ENCODE measurements at regions not wholly inside any gene's neighbourhood (a gene's known extent, or its start where the extent isn't known, plus 50 kb on each side); places are given as distances from the start of the nearest gene placed in this dataset.

GRCh38 chr6:1043458-1043836 lies 268.5 kb upstream of the FOXQ1 start:
- DNase-seq (ENCODE audit: low read depth, low spot score): no peak
- in situ Hi-C loops (cut with HindIII; ENCODE audit: low pct_unique_long_range_greater_than_20kb, low sequenced_read_pairs): no loop called here

DNA sequence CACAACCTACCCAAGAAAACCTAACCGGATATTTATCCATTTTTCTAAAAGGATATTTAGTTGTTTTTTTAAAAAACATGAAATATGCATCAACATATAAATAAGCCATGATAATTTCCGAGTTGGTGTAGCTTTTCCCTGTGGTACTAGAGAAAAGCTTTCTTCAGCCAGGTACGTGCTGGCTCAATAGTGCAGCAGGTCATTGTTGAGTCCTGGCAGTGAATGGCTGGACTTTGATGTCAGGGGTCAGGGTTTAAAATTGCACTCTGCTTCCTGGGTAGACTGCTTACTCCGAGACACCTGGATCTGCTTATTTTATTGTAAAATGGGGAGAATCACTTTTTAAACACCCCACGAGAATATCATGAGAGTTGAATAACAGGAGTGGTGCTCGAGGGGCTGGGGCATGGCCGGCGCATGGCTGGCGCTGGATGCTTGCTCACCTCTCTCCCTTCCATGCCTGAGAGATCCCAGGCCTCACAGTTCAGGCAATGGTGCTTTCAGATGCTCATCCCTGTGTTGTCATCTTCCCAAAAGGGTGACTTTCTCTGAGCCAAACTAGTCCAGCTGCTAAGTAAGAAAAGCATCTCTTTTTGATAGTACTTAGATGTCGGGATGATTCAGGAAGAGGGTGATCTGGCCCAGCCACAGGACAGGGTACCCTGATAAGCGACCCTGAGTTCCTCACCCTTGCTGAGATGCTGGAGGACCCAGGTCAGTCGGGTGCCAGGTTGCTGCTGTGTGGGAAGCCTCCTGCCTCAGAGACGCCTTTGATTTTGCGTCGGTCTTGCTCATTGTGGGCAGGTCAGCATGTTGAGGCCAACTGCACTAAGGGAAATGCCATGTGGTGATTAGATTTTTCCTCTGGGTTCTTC lies 269.1 kb upstream of the FOXQ1 start:
- no peak for DNase-seq (ENCODE audit: low read depth, low spot score)
- in situ Hi-C loops (cut with HindIII; ENCODE audit: low pct_unique_long_range_greater_than_20kb, low sequenced_read_pairs): no loop called here

DNA sequence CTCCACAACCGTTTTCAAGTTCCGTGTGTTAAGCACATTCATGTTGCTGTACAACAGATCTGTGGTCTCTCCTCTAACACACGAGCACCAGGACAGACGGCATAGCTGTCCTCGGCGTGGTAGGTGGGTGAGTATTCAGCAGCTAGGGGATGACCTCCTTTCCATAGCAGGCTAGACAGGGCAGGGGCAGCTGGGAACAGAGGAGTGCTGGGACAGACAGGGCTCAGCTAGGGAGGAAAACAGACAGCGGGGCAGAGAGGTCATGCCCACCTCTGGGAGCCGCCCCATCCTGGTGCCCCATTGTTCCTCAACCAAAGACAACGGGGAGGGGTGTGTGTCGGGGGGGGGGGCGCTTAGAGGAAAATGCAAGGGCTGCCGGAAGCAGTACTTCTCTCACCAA lies 271.5 kb upstream of the FOXQ1 start:
- DNase-seq (ENCODE audit: low read depth, low spot score): no peak
- in situ Hi-C loops (cut with HindIII; ENCODE audit: low pct_unique_long_range_greater_than_20kb, low sequenced_read_pairs): no loop called here

GRCh38 chr6:1039746-1040145 lies 272.2 kb upstream of the FOXQ1 start:
- no peak for DNase-seq (ENCODE audit: low read depth, low spot score)
- in situ Hi-C loops (cut with HindIII; ENCODE audit: low pct_unique_long_range_greater_than_20kb, low sequenced_read_pairs): no loop called here

DNA sequence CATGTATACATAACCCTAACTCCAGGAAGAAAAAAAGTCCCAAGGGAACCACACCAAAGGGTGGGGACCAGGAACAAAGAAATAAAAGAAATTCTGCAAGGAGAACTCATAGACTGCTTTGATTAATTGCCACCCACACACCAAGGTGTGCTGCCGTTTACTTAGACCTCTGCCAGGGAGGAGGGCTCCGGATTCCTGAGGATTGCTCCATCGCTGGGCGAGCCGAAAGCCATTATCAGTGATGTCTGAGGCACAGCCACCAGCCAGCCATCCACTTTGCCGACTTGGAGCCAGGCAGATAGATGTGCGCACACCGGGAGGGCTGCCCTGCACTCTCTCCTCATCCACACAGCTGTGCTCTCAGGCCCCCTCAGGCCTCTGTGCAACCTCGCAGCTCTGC lies 272.7 kb upstream of the FOXQ1 start:
- no peak for DNase-seq (ENCODE audit: low read depth, low spot score)
- in situ Hi-C loops (cut with HindIII; ENCODE audit: low pct_unique_long_range_greater_than_20kb, low sequenced_read_pairs): no loop called here

DNA sequence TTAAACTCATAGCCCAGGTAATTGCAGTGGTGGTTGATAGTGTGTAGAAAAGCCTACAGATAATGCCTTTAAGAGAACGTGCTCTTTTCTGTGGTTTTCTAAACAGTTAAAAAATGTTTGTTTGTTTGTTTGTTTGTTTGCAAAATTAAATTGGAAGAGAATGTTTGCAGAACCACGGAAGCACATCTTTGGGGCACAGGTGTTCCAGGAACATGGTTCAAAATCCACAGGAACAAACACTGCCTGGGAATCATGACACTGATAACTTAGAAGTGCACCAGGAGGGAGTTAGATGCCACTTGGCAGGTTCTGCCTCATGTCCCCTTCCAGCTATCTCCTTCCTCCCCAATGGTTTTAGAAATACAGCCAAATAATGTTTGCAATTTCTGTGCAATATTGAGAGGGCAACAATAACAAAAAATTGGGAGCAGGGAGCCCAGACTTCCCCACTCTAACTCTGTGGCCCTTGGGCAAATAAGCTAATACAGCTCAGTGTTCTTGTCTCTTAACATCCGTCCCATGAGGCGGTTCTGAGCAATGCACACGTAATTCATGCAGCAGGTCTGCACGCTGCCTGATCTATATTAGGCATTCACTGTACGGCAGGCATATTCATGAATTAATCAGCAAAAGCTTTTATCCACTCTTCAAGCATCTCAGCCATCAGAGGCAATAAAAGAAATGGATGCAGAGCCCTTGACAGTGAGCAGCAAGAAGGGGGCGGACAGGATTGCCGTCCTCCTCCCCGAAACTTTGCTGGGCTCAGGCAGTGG lies 274.3 kb upstream of the FOXQ1 start:
- DNase-seq (ENCODE audit: low read depth, low spot score): no peak
- in situ Hi-C loops (cut with HindIII; ENCODE audit: low pct_unique_long_range_greater_than_20kb, low sequenced_read_pairs): no loop called here

- DNase-seq (ENCODE audit: low read depth, low spot score): no peak
- in situ Hi-C loops (cut with HindIII; ENCODE audit: low pct_unique_long_range_greater_than_20kb, low sequenced_read_pairs): no loop called here
These were observed 276.5 kb upstream of the FOXQ1 start for GRCh38 chr6:1035401-1035800.

- no peak for DNase-seq (ENCODE audit: low read depth, low spot score)
- in situ Hi-C loops (cut with HindIII; ENCODE audit: low pct_unique_long_range_greater_than_20kb, low sequenced_read_pairs): no loop called here
These were observed 280.2 kb upstream of the FOXQ1 start for GRCh38 chr6:1031720-1032119.

- in situ Hi-C loops (cut with HindIII; ENCODE audit: low pct_unique_long_range_greater_than_20kb, low sequenced_read_pairs): no loop called here
- DNase-seq (ENCODE audit: low read depth, low spot score): no peak
These were observed 282.8 kb upstream of the FOXQ1 start for GRCh38 chr6:1029141-1029540.

DNA sequence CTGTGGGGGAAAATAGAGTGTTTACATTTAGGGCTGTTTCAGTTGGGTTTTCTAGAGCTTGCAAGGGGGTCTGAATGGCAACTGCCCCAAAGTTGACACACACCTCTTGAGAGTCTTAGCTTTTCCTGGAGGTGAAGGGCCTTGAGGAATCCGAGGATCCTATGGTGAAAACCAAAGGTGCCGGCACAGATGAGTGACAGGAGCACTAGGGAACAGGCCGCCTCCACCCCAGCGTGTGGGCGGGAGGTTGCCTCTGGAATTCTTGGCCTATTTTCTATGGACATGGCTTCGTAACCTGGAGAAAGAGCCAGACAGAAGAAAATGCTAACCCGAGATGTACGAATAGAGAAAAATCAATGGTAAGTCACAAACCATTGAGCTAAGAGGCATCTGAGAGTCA lies 283.2 kb upstream of the FOXQ1 start:
- DNase-seq (ENCODE audit: low read depth, low spot score): no peak
- in situ Hi-C loops (cut with HindIII; ENCODE audit: low pct_unique_long_range_greater_than_20kb, low sequenced_read_pairs): no loop called here

- in situ Hi-C loops (cut with HindIII; ENCODE audit: low pct_unique_long_range_greater_than_20kb, low sequenced_read_pairs): no loop called here
- DNase-seq (ENCODE audit: low read depth, low spot score): no peak
These were observed 283.9 kb upstream of the FOXQ1 start for GRCh38 chr6:1027795-1028569.

DNA sequence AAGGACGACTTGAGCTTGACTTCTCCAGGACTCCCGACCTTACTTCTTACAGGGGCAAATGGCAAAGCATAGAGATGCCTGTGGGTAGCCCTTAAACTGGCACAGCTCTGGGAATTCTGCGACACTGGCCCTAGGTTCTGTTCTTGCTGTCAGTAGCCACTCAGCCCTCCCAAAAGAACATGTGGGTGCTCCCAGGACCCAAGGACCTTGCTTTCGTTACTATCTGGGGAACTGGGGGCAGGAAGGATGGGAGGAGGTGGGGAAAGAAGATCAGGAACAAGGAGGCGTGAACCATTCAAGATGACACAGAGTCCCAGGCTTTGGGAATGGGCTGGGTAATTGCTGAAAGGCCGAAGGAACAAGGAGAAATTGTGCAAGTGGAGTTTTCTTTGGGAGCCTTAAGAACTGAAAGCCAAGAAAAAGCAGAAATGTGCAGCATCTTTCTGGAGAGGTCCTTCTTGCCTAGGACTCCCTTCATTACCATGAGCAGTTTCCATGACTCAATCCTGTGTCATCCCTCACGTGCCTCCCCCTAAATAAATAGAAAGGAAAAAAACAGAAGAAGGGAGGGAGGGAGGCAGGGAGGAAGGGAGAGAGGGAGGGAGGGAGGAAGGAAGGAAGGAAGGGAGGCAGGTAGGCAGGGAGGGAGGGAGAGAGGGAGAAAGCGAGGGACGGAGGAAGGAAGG lies 284.6 kb upstream of the FOXQ1 start:
- in situ Hi-C loops (cut with HindIII; ENCODE audit: low pct_unique_long_range_greater_than_20kb, low sequenced_read_pairs): no loop called here
- no peak for DNase-seq (ENCODE audit: low read depth, low spot score)

DNA sequence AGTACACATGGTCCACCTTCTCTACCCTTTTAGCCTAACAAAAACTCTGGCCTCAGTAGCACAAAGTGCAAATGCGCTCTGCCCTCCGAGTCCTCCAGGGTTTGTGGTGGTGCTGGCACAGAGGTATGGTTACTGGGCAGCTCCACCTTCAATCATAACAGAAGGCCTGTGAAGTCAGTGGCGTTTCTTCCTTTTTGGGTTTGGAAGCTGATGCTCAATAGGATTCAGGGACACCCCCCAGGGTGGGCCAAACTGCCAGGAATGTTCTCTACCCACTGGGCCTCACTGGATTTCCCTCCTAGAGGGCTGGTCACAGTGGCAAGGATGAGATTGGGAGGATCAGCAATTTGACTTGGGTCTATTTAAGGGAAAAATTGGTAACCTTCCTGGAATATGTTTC lies 286.1 kb upstream of the FOXQ1 start:
- in situ Hi-C loops (cut with HindIII; ENCODE audit: low pct_unique_long_range_greater_than_20kb, low sequenced_read_pairs): no loop called here
- no peak for DNase-seq (ENCODE audit: low read depth, low spot score)

- no peak for DNase-seq (ENCODE audit: low read depth, low spot score)
- in situ Hi-C loops (cut with HindIII; ENCODE audit: low pct_unique_long_range_greater_than_20kb, low sequenced_read_pairs): no loop called here
These were observed 287.3 kb upstream of the FOXQ1 start for GRCh38 chr6:1024587-1024986.

GRCh38 chr6:1024161-1024560 lies 287.7 kb upstream of the FOXQ1 start:
- in situ Hi-C loops (cut with HindIII; ENCODE audit: low pct_unique_long_range_greater_than_20kb, low sequenced_read_pairs): no loop called here
- no peak for DNase-seq (ENCODE audit: low read depth, low spot score)

DNA sequence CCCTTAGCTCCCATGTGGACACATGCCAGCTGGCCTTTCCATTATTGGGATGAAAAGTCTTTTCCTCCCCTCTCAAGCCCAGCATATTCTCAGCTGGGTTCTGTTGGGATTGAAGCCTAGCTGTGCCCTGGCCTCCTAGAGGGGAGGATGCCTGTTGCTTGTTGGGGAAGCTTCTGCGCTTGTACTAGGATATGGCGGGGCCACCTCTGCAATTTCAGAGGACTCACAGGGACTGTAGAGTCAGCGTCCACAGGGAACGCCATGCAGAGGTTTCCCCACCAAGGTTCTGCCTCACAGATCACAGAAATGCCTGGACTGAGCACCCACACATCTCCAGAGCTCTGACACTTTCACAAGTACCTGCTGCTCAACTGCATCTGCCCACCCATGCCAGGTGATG lies 288.7 kb upstream of the FOXQ1 start:
- in situ Hi-C loops (cut with HindIII; ENCODE audit: low pct_unique_long_range_greater_than_20kb, low sequenced_read_pairs): no loop called here
- no peak for DNase-seq (ENCODE audit: low read depth, low spot score)

DNA sequence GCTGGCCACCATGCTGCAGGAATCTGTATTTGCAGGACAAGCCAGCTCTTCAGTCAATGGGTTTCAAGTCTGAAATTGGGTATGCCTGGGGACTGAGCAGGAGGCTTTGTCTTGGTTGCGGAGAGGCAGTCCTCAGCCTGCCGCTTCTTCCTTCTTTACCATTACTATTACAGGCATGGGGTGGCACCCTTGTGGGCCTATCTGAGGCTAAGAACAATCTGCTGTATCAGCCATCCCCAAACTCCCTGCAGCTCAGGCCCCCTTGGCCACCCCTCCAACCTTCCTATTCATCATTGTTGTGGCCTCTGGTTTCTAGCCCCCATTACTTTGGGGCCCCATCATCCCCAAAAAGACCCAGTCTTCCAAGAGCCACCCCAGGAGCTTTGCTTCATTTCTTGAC lies 289.2 kb upstream of the FOXQ1 start:
- in situ Hi-C loops (cut with HindIII; ENCODE audit: low pct_unique_long_range_greater_than_20kb, low sequenced_read_pairs): no loop called here
- DNase-seq (ENCODE audit: low read depth, low spot score): no peak

DNA sequence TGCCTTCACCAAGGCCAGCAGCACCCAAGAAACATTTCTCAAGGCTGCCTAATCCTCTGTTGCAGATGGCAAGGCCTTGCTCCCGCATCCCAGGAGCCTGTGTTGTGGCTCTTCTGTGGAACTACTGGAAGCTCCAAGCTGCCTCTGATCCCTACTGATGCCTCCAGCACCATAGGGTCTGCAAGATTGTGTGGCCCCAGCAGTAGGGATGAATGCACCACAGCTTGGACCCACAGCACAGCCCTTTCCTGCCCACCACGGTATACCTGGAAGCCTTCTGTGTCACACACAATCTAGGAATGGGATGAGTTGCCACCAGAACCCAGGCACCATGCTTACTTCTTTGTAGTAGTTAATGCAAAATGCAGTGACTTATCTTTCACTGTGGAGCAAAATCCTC lies 291.1 kb upstream of the FOXQ1 start:
- in situ Hi-C loops (cut with HindIII; ENCODE audit: low pct_unique_long_range_greater_than_20kb, low sequenced_read_pairs): no loop called here
- DNase-seq (ENCODE audit: low read depth, low spot score): no peak
